Choroid plexus epithelial cell (primary cell): ENCODE measurements at regions not wholly inside any gene's neighbourhood (a gene's known extent, or its start where the extent isn't known, plus 50 kb on each side); places are given as distances from the start of the nearest gene placed in this dataset.

Experiments
- DNase-seq: peaks from one replicate; pipeline ENCODE4 v3.0.0-alpha.2; 2010; ENCODE audit warnings: low read depth
- H3K4me3 ChIP-seq: 2 replicates; pipeline ENCODE4 v1.5.1; 2011; ENCODE audit warnings: low read depth, mild to moderate bottlenecking, control low read depth, low read length, moderate library complexity
- CTCF ChIP-seq: conservative IDR thresholded peaks from 2 replicates; pipeline ENCODE4 v1.5.1; 2011; ENCODE audit warnings: low read depth, mild to moderate bottlenecking, control low read depth, inconsistent platforms, low read length, moderate library complexity

DNA sequence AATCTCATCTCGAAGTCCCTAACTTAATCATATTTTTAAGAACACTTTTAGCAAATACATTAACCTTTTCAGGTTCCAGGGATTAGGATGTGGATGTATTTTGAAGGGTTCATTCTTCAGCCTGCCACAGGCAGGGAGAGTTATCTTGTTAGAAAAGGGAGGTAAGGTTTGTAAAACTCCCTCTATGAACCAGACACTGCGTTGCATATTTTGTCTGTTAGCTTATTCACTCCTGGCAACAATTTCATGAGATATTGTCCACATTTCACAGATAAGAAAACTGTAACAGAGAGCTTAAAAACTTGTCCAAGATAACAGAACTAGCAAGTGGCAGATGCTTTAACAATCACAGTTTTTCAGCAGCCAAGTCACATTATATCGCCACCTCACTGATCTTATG is 155.4 kb downstream of the DIPK2A start:
- no peak overlapping the region for H3K4me3 ChIP-seq
- peak; percentile 18 for DNase-seq
- no peak for TF ChIP-seq CTCF

GRCh38 chr3:144127700-144128099 is 156.1 kb downstream of the DIPK2A start:
- DNase-seq = no peak
- H3K4me3 ChIP-seq = no peak overlapping the region
- TF ChIP-seq CTCF = no peak

GRCh38 chr3:144128108-144128892 is 156.7 kb downstream of the DIPK2A start:
- no peak overlapping the region for H3K4me3 ChIP-seq
- TF ChIP-seq CTCF = no peak
- peak; percentile 3 for DNase-seq

- no peak for TF ChIP-seq CTCF
These were observed 158.1 kb downstream of the DIPK2A start for GRCh38 chr3:144129536-144130214.

DNA sequence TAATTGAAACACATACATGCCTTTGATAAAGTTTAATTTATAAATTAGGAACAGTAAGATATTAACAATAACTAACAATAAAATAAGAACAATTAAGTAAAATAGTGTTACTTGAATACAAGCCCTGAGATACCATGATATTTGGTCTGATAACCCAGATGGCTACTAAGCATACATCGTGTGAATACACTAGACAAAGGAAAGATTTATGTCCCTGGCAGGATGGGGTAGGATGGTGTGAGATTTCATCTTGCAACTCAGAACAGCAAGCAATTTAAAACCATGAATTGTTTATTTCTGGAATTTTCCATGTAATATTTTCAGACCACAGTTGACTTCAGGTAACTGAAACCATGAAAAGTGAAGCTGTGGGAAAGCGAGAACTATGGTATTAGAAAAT is 169.5 kb downstream of the DIPK2A start:
- no peak overlapping the region for H3K4me3 ChIP-seq
- TF ChIP-seq CTCF = no peak
- no peak for DNase-seq

More at GRCh38 chr3:144129536-144130214, 158.1 kb downstream of the DIPK2A start:
- H3K4me3 ChIP-seq = no peak overlapping the region
- DNase-seq = no peak

DNA sequence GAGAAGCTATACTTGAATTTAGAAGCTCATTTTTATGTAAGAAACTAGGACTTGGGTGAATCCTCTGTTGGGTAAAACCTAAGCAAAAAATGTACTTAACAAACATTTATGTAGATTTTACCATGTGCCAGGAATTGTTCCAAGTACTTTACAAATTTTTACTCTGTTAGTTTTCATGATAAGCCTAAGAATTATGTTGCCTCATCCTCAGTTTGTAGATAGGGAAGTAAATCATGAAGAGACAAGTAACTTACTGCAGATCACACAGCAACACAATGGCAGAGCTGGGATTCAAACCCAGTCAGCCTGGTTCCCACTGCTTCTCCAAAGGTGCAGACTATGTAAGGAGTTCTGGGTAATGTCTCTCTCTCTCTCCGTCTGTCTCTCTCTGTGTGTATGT is 169.9 kb downstream of the DIPK2A start:
- TF ChIP-seq CTCF = no peak

More for the DNA sequence above, 169.9 kb downstream of the DIPK2A start:
- DNase-seq = peak; percentile 3
- no peak overlapping the region for H3K4me3 ChIP-seq
